Panc1 (cell line): ENCODE measurements at regions not wholly inside any gene's neighbourhood (a gene's known extent, or its start where the extent isn't known, plus 50 kb on each side); places are given as distances from the start of the nearest gene placed in this dataset.
"Not testable (repeated sequence)": the region's sequence is repeated elsewhere in the genome, so short reads cannot be mapped to it uniquely, and the experiment has no call there.

Source experiments
- ATAC-seq: fragments of 200-7000 bp; cut with Tn5 transposase; 2 replicates; pipeline ENCODE4 v1.9.1; 2020; ENCODE audit warnings: mild to moderate bottlenecking, moderate library complexity
- BruUV-seq: library from RNA; stranded (reverse); fragments of 400-500 nt; replicated peaks from 2 replicates; lab custom pipeline; 2021; lab: Mats Ljungman, UMichigan
- CTCF ChIA-PET: fragments of 300-600 bp; sonication (Branson Sonifier 250); formaldehyde crosslinking; loops from one replicate; lab custom pipeline; 2022; ENCODE audit warnings: antibody characterized with exemption; lab: Charles Lee
- POLR2A ChIA-PET: fragments of 300-600 bp; sonication (Branson Sonifier 250); formaldehyde crosslinking; loops from one replicate; lab custom pipeline; 2022; ENCODE audit warnings: antibody characterized with exemption; lab: Charles Lee
- DNase-seq: peaks from one replicate; pipeline ENCODE4 v3.0.0-alpha.2; 2010; ENCODE audit warnings: low read depth, low spot score
- H3K27ac ChIP-seq: 2 replicates; pipeline ENCODE4 v1.5.1; 2011; ENCODE audit warnings: mild to moderate bottlenecking, low read length, inconsistent platforms
- H3K27me3 ChIP-seq: fragments of 200-500 bp; sonication (Bioruptor generic); 2 replicates; pipeline ENCODE4 v1.6.0; 2014; ENCODE audit warnings: low read length, inconsistent platforms; ENCODE audit not compliant: control insufficient read depth, insufficient read depth
- H3K36me3 ChIP-seq: fragments of 200-500 bp; sonication (Bioruptor generic); 2 replicates; pipeline ENCODE4 v1.5.1; 2014; ENCODE audit warnings: inconsistent platforms, mild to moderate bottlenecking, low read length, moderate library complexity; ENCODE audit not compliant: control insufficient read depth, insufficient read depth
- H3K4me1 ChIP-seq: 2 replicates; pipeline ENCODE4 v1.5.1; 2011; ENCODE audit warnings: inconsistent platforms, mild to moderate bottlenecking, low read length, moderate library complexity; ENCODE audit not compliant: control insufficient read depth, insufficient read depth
- H3K4me3 ChIP-seq, 2 experiments: 2 replicates each; pipeline ENCODE4 v1.5.1; 2011 to 2012; ENCODE audit warnings: low read depth in 2 of 2, low read length in 2 of 2, mild to moderate bottlenecking in 2 of 2, inconsistent platforms in 1 of 2, moderate library complexity in 1 of 2
- H3K9me3 ChIP-seq: fragments of 200-500 bp; sonication (Bioruptor generic); 2 replicates; pipeline ENCODE4 v1.5.1; 2014; ENCODE audit warnings: low read depth, mild to moderate bottlenecking, inconsistent platforms, low read length, moderate library complexity; ENCODE audit not compliant: control insufficient read depth, insufficient read depth
- CTCF ChIP-seq: fragments of 450-650 bp; IDR thresholded peaks from 2 replicates; pipeline ENCODE4 v1.5.1; 2017; ENCODE audit warnings: mild to moderate bottlenecking
- POLR2AphosphoS5 ChIP-seq: IDR thresholded peaks from 2 replicates; pipeline ENCODE4 v1.6.1; 2012; ENCODE audit warnings: mild to moderate bottlenecking, low read depth, low read length, moderate library complexity
- SIN3A ChIP-seq: IDR thresholded peaks from 2 replicates; pipeline ENCODE4 v1.6.1; 2012; ENCODE audit warnings: low read depth, mild to moderate bottlenecking, low read length, moderate library complexity, borderline replicate concordance; ENCODE audit not compliant: insufficient read depth
- TCF7L2 ChIP-seq: IDR thresholded peaks from 2 replicates; pipeline ENCODE4 v1.6.1; 2011; ENCODE audit warnings: mild to moderate bottlenecking, low read depth, low read length, inconsistent platforms
- in situ Hi-C: cut with HindIII; loops from 2 replicates; pipeline ENCODE4 v1.10.0; 2016; ENCODE audit warnings: low sequenced_read_pairs, low pct_unique_long_range_greater_than_20kb
- intact Hi-C: fragments of 100-400 bp; cut with micrococcal nuclease; formaldehyde crosslinking; loops from one replicate; pipeline ENCODE4 v1.10.0; 2022; ENCODE audit not compliant: unreplicated experiment
- TF ChIP-seq, protein P1 (sequence below), 2 experiments: IDR thresholded peaks; 2 replicates each; pipeline ENCODE4 v1.6.1; 2011 to 2012; ENCODE audit warnings: low read depth in 2 of 2, control low read depth in 1 of 2, low read length in 1 of 2, mild to moderate bottlenecking in 1 of 2, moderate library complexity in 1 of 2; ENCODE audit not compliant: insufficient read depth in 1 of 2

- POLR2A ChIA-PET: no interaction called here
- in situ Hi-C loops: no loop called here
- intact Hi-C loops: no loop called here
- H3K36me3 ChIP-seq: no peaks in the 10 kb centered on the region
- H3K4me3 ChIP-seq: no peak overlapping the region
- DNase-seq (no peak), ATAC-seq (no peak)
- BruUV-seq: no TSS peak
- no peak overlapping the region for H3K27ac ChIP-seq
- no peaks in the 10 kb centered on the region for H3K27me3 ChIP-seq
- no peaks in the 10 kb centered on the region for H3K9me3 ChIP-seq
- no peaks in the 10 kb centered on the region for H3K4me1 ChIP-seq
- no peak for TF ChIP-seq CTCF
- CTCF ChIA-PET: no interaction called here
Measured at GRCh38 chr6:126976253-126976797, 142.1 kb upstream of the RSPO3 start.

GRCh38 chr6:126983779-126984178 is 134.7 kb upstream of the RSPO3 start:
- ChIA-PET POLR2A (no interaction called here), CTCF (no interaction called here)
- TF ChIP-seq POLR2AphosphoS5 (no peak), TCF7L2 (no peak), SIN3A (no peak), CTCF (no peak)
- no peak for ATAC-seq
- no peaks in the 10 kb centered on the region for H3K36me3 ChIP-seq
- BruUV-seq: no TSS peak
- in situ Hi-C loops: no loop called here
- H3K4me1 ChIP-seq: no peaks in the 10 kb centered on the region
- no peak for DNase-seq
- H3K9me3 ChIP-seq: no peaks in the 10 kb centered on the region
- intact Hi-C loops: no loop called here
- no peak overlapping the region for H3K27ac ChIP-seq
- H3K27me3 ChIP-seq: no peaks in the 10 kb centered on the region
- no peak overlapping the region for H3K4me3 ChIP-seq

DNA sequence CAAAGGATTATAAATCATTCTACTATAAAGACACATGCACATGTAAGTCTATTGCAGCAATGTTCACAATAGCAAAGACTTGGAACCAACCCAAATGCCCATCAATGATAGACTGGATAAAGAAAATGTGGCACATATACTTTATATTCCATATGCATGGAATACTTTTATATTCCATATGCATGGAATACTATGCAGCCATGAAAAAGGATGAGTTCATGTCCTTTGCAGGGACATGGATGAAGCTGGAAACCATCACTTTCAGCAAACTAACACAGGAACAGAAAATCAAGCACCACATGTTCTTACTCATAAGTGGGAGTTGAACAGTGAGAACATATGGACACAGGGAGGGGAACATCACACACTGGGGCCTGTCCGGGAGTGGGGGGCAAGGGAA is 130.3 kb upstream of the RSPO3 start:
- H3K4me1 ChIP-seq, POLR2A ChIA-PET, H3K27me3 ChIP-seq, DNase-seq, H3K4me3 ChIP-seq, H3K36me3 ChIP-seq, H3K9me3 ChIP-seq, ATAC-seq, CTCF ChIA-PET, intact Hi-C loops, H3K27ac ChIP-seq, in situ Hi-C loops, BruUV-seq: not testable (repeated sequence)

- intact Hi-C loops: no loop called here
- DNase-seq (no peak), ATAC-seq (no peak)
- CTCF ChIA-PET: no interaction called here
- Histone ChIP-seq H3K27me3 (no peaks in the 10 kb centered on the region), H3K9me3 (no peaks in the 10 kb centered on the region), H3K4me3 (no peak overlapping the region), H3K4me1 (no peaks in the 10 kb centered on the region), H3K36me3 (no peaks in the 10 kb centered on the region), H3K27ac (no peak overlapping the region)
- no peak for TF ChIP-seq SIN3A
- no peak for TF ChIP-seq POLR2AphosphoS5
- no peak for TF ChIP-seq TCF7L2
- TF ChIP-seq CTCF: no peak
- TF ChIP-seq, protein P1, sequence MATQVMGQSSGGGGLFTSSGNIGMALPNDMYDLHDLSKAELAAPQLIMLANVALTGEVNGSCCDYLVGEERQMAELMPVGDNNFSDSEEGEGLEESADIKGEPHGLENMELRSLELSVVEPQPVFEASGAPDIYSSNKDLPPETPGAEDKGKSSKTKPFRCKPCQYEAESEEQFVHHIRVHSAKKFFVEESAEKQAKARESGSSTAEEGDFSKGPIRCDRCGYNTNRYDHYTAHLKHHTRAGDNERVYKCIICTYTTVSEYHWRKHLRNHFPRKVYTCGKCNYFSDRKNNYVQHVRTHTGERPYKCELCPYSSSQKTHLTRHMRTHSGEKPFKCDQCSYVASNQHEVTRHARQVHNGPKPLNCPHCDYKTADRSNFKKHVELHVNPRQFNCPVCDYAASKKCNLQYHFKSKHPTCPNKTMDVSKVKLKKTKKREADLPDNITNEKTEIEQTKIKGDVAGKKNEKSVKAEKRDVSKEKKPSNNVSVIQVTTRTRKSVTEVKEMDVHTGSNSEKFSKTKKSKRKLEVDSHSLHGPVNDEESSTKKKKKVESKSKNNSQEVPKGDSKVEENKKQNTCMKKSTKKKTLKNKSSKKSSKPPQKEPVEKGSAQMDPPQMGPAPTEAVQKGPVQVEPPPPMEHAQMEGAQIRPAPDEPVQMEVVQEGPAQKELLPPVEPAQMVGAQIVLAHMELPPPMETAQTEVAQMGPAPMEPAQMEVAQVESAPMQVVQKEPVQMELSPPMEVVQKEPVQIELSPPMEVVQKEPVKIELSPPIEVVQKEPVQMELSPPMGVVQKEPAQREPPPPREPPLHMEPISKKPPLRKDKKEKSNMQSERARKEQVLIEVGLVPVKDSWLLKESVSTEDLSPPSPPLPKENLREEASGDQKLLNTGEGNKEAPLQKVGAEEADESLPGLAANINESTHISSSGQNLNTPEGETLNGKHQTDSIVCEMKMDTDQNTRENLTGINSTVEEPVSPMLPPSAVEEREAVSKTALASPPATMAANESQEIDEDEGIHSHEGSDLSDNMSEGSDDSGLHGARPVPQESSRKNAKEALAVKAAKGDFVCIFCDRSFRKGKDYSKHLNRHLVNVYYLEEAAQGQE (IDR thresholded peaks at IDR 0.05; ENCODE audit: insufficient read depth in 1 of 2, low read depth in 2 of 2, low read length in 1 of 2): no peak
- BruUV-seq: no TSS peak
- POLR2A ChIA-PET: no interaction called here
- in situ Hi-C loops: no loop called here
Measured at GRCh38 chr6:127000631-127001030, 117.8 kb upstream of the RSPO3 start.
